MM.1S (cell line): ENCODE measurements at regions not wholly inside any gene's neighbourhood (a gene's known extent, or its start where the extent isn't known, plus 50 kb on each side); places are given as distances from the start of the nearest gene placed in this dataset.
A peak's percentile ranks its signal among the peaks of the same experiment; 100 is the strongest.
"Not testable (repeated sequence)": the region's sequence is repeated elsewhere in the genome, so short reads cannot be mapped to it uniquely, and the experiment has no call there.

Experiments
- DNase-seq: peaks from one replicate; pipeline ENCODE4 v3.0.0-alpha.2; 2015
- H2AFZ ChIP-seq: fragments of 300-600 bp; sonication (generic); 2 replicates; pipeline ENCODE4 v1.6.0; 2016; ENCODE audit warnings: antibody characterized with exemption, low read length
- H3F3A ChIP-seq: fragments of 300-600 bp; sonication (generic); 2 replicates; pipeline ENCODE4 v1.6.1; 2016; ENCODE audit warnings: mild to moderate bottlenecking, antibody characterized with exemption, low read length, moderate library complexity, mixed read lengths; ENCODE audit not compliant: insufficient read depth
- H3K27ac ChIP-seq: fragments of 300-600 bp; sonication (generic); 2 replicates; pipeline ENCODE4 v1.5.1; 2016; ENCODE audit warnings: mild to moderate bottlenecking, low read length
- H3K27me3 ChIP-seq: fragments of 300-600 bp; sonication (generic); replicated peaks from 2 replicates; pipeline ENCODE4 v1.6.0; 2016; ENCODE audit warnings: low read length; ENCODE audit not compliant: insufficient read depth
- H3K36me3 ChIP-seq: fragments of 300-600 bp; sonication (generic); replicated peaks from 2 replicates; pipeline ENCODE4 v1.6.1; 2016; ENCODE audit warnings: mild to moderate bottlenecking, low read length, mixed read lengths; ENCODE audit not compliant: insufficient read depth
- H3K4me1 ChIP-seq: fragments of 300-600 bp; sonication (generic); 2 replicates; pipeline ENCODE4 v1.6.1; 2016; ENCODE audit warnings: low read length, mixed read lengths
- H3K4me2 ChIP-seq: fragments of 300-600 bp; sonication (generic); 2 replicates; pipeline ENCODE4 v1.6.0; 2016; ENCODE audit warnings: low read depth, low read length
- H3K4me3 ChIP-seq: fragments of 300-600 bp; sonication (generic); 2 replicates; pipeline ENCODE4 v1.5.1; 2016; ENCODE audit warnings: low read length, mixed read lengths
- H3K79me2 ChIP-seq: fragments of 300-600 bp; sonication (generic); 2 replicates; pipeline ENCODE4 v1.6.1; 2016; ENCODE audit warnings: mixed run types, low read length, mixed read lengths
- H3K9ac ChIP-seq: fragments of 300-600 bp; sonication (generic); 2 replicates; pipeline ENCODE4 v1.6.1; 2016; ENCODE audit warnings: low read length, mixed read lengths
- H3K9me2 ChIP-seq: fragments of 300-600 bp; sonication (generic); replicated peaks from 2 replicates; pipeline ENCODE4 v1.6.1; 2016; ENCODE audit warnings: mild to moderate bottlenecking, low read length, mixed read lengths; ENCODE audit not compliant: insufficient read depth
- H3K9me3 ChIP-seq: fragments of 300-600 bp; sonication (generic); replicated peaks from 2 replicates; pipeline ENCODE4 v1.6.1; 2016; ENCODE audit warnings: mild to moderate bottlenecking, low read length, mixed read lengths; ENCODE audit not compliant: insufficient read depth
- H4K20me1 ChIP-seq: fragments of 300-600 bp; sonication (generic); 2 replicates; pipeline ENCODE4 v1.6.1; 2016; ENCODE audit warnings: mild to moderate bottlenecking, low read length, moderate library complexity, mixed read lengths; ENCODE audit not compliant: insufficient read depth
- EZH2 ChIP-seq: fragments of 300-600 bp; sonication (generic); optimal IDR thresholded peaks from 2 replicates; pipeline ENCODE3; 2017; ENCODE audit warnings: low read depth, mild to moderate bottlenecking, antibody characterized with exemption, low read length, mixed read lengths
- EZH2phosphoT487 ChIP-seq: fragments of 300-600 bp; sonication (generic); IDR thresholded peaks from 2 replicates; pipeline ENCODE4 v1.6.1; 2018; ENCODE audit warnings: antibody characterized with exemption, low read length
- TF ChIP-seq, protein P1 (sequence below): fragments of 300-600 bp; sonication (generic); IDR thresholded peaks from 2 replicates; pipeline ENCODE4 v1.5.1; 2016; ENCODE audit warnings: antibody characterized with exemption, low read length, mixed read lengths

- peak overlapping the region; percentile 75 for H3K9ac ChIP-seq
- H3K4me2 ChIP-seq, result peak overlapping the region; percentile 18; the same call in 1 of the 2 replicates
Observed at GRCh38 chrX:66728818-66729271, 90.0 kb upstream of the EDA2R start.

DNA sequence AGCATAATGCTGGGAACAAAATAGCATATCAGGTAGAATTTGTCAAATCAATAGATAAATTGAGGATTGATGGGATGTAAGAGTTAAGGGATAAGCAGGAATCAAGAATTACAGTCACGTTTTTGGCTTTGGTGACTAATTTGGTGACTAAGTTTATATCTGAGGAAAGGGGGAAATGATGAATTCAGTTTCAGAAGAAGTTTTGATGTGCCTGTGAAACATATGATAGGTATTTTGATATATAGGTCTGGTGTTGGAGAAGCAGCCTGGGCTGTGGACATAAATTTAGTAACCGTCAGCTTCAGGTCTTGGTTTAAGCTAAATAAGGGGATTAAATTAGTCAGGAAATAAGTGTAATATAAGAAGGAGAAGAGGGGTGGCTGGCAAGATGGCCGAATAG lies 79.0 kb upstream of the EDA2R start:
- Histone ChIP-seq H3K9me2 (no peaks in the 10 kb centered on the region), H3K4me1 (no peaks in the 10 kb centered on the region), H3K4me2 (no peak overlapping the region), H4K20me1 (no peaks in the 10 kb centered on the region), H3F3A (no peaks in the 10 kb centered on the region), H3K79me2 (no peaks in the 10 kb centered on the region), H3K36me3 (no peaks in the 10 kb centered on the region), H2AFZ (no peak overlapping the region), H3K4me3 (no peak overlapping the region), H3K27me3 (no peaks in the 10 kb centered on the region), H3K9me3 (no peaks in the 10 kb centered on the region), H3K27ac (no peak overlapping the region), H3K9ac (no peak overlapping the region)
- no peak for TF ChIP-seq EZH2
- TF ChIP-seq, protein P1, sequence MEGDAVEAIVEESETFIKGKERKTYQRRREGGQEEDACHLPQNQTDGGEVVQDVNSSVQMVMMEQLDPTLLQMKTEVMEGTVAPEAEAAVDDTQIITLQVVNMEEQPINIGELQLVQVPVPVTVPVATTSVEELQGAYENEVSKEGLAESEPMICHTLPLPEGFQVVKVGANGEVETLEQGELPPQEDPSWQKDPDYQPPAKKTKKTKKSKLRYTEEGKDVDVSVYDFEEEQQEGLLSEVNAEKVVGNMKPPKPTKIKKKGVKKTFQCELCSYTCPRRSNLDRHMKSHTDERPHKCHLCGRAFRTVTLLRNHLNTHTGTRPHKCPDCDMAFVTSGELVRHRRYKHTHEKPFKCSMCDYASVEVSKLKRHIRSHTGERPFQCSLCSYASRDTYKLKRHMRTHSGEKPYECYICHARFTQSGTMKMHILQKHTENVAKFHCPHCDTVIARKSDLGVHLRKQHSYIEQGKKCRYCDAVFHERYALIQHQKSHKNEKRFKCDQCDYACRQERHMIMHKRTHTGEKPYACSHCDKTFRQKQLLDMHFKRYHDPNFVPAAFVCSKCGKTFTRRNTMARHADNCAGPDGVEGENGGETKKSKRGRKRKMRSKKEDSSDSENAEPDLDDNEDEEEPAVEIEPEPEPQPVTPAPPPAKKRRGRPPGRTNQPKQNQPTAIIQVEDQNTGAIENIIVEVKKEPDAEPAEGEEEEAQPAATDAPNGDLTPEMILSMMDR, result no peak
- DNase-seq, result no peak

More at GRCh38 chrX:66728818-66729271, 90.0 kb upstream of the EDA2R start:
- Histone ChIP-seq H4K20me1 (no peaks in the 10 kb centered on the region), H2AFZ (peak overlapping the region; percentile 91), H3K9me2 (no peaks in the 10 kb centered on the region), H3K27ac (peak overlapping the region; percentile 61; the same call in 1 of the 2 replicates), H3F3A (no peaks in the 10 kb centered on the region), H3K9me3 (no peaks in the 10 kb centered on the region), H3K36me3 (no peaks in the 10 kb centered on the region), H3K4me3 (peak overlapping the region; percentile 71), H3K4me1 (no peaks in the 10 kb centered on the region), H3K79me2 (no peaks in the 10 kb centered on the region), H3K27me3 (no peaks in the 10 kb centered on the region)
- TF ChIP-seq, protein P1, result peak; percentile 82
- no peak for TF ChIP-seq EZH2
- peak; percentile 62 for DNase-seq

DNA sequence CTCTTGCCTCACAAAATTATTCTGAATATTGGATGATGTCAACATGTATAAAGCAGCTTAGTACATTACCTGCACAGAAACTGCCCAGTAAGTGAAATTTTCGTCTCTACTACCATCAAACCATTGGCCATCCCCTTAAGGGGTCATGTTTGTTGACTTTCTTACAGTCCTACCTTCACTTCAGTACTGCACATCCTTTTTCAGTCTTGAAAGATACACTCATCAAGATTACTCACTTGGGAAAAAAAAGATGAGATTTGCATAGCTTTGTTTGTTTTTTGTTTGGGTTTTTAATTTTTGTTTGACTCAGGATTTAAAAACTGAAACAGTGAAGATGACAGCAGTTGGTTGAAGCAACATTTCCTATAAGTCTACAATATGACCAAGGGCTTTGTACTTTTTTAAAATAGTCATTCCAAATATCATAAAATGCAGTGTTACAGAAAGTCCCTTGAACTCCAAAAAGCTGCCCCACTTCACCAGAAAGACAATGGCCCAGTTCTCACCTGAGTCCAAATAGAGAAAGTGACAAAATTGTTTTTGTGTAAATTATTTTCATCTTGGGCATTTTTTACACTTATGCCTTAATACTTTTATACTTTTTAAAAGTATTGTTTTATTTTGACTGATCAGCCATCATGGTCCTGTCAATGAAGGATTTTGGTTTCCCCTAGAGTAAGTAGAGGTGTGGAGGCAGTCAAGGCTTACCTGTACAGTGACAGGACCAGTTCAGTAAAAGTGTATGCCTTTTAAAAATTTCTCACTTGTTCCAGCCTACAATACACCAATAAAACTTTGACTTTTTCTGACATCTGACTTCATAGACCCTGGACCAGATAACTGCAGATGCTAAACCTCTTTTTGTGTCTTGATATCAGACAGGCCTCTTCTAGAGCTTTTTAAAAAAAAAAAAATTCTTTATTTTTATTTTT lies 59.7 kb upstream of the EDA2R start:
- no peak overlapping the region for H3K4me2 ChIP-seq
- H4K20me1 ChIP-seq, result no peaks in the 10 kb centered on the region
- H3K27me3 ChIP-seq, result no peaks in the 10 kb centered on the region
- H2AFZ ChIP-seq, result no peak overlapping the region
- H3K36me3 ChIP-seq, result no peaks in the 10 kb centered on the region
- H3K4me1 ChIP-seq, result no peaks in the 10 kb centered on the region
- no peak for TF ChIP-seq EZH2phosphoT487
- TF ChIP-seq EZH2, result no peak
- TF ChIP-seq, protein P1, result no peak
- no peaks in the 10 kb centered on the region for H3F3A ChIP-seq
- H3K79me2 ChIP-seq, result no peaks in the 10 kb centered on the region
- H3K9me2 ChIP-seq, result no peaks in the 10 kb centered on the region
- H3K4me3 ChIP-seq, result no peak overlapping the region
- no peak overlapping the region for H3K27ac ChIP-seq
- H3K9me3 ChIP-seq, result no peaks in the 10 kb centered on the region
- no peak for DNase-seq
- H3K9ac ChIP-seq, result no peak overlapping the region

GRCh38 chrX:66692512-66692911 lies 53.6 kb upstream of the EDA2R start:
- not testable (repeated sequence) for H3K79me2 ChIP-seq, H3K9ac ChIP-seq, H4K20me1 ChIP-seq, H3K9me2 ChIP-seq, H3K36me3 ChIP-seq, H3K4me1 ChIP-seq, H3K27me3 ChIP-seq, H3K27ac ChIP-seq, H2AFZ ChIP-seq, H3K9me3 ChIP-seq, H3K4me3 ChIP-seq, H3K4me2 ChIP-seq, H3F3A ChIP-seq
- peak; percentile 28 for DNase-seq
